GM19239 (cell line): ENCODE measurements at regions not wholly inside any gene's neighbourhood (a gene's known extent, or its start where the extent isn't known, plus 50 kb on each side); places are given as distances from the start of the nearest gene placed in this dataset.

Experiments used
- DNase-seq: peaks from one replicate; pipeline ENCODE4 v3.0.0; 2011; ENCODE audit warnings: low spot score; ENCODE audit not compliant: insufficient read length
- FAIRE-seq: peaks from 2 replicates; lab custom pipeline; 2011; peaks lifted over from hg19 to GRCh38; lab: Jason Lieb, UNC

DNA sequence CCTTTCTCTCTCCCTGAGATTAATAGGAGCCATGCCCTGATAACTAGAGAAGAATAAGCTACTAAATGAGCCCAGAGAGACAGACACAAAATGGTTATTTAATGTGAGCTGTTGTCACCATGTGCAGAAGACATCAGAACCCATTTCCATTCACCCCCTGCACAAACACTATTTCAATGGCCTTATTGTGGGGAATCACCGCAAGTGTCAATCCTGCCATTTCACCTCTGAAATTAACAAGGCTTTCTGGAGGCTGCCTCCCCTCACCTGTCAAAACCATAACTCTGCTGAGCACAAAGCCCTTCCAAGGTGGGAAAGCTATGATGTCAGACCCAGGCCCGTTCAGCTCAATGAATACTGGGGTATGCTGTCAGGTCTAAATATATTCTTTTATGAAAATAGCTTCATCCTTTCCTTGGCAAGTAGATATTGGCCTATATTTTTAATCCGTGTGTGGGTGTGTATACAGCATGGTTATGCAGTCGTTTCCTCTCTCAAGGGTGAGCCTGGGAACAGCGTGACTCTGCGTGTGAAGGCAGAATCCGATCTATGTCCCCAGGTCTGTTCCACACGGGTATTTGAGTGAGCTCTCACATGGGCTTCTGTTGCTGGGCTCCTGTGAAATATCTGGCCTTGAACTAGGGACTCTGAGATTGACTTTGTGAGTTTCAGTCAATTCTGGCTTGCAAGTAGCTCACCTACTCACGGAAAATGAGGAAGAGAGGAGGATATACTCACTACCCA, 266.3 kb downstream of the FBXW7 start:
- FAIRE-seq (no peak), DNase-seq (no peak)

DNA sequence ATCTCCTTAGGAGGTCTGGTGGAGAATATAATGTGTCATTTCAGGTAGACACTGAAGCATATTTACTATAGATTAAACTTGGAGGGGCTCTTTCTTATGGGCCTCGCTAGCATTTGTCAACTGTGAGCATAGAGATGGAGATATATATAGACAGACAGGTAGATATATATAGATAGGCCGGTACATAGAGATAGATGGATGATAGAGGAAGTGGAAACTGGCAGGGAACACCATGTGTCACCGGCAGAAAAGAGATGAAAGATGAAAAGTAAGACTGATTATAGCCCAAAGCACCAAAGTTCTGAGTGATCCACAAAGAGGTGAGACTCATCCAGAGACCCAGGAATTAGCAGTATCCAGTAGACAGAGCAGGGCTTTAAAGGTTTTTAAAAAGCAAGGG, 268.1 kb downstream of the FBXW7 start:
- DNase-seq (no peak), FAIRE-seq (peak; percentile 66)

DNA sequence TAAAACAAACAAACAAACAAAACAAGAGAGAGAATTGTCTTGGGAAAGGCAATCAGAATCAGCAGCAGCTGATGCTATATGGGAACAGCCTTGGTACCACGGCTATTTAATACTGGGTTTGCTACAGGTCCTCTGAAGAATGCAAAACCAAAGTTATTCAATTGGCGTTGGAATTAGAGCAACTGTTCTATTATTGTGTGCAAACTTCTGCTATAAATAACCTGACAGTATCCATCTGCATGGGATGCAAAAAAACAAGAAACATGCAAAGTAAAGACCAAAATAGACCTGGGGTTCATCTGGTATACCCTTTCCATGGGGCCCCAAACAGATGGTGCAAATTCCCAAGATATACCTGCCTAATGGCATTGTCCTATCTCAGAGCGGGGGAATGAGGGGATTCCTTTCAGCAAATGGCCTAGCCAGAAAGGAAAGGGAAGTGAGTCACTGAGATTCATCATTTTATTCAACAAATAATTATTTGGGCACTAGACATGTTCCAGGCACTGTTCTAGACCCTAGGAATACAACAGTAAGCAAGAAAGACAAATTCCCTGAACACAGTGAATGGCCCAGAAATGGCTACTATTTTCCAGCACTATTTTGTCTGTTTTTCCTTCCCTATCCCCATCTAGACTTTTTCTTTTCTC, 268.9 kb downstream of the FBXW7 start:
- FAIRE-seq (peak; percentile 26), DNase-seq (no peak)

- no peak for DNase-seq
These were observed 270.7 kb downstream of the FBXW7 start for GRCh38 chr4:152265149-152265621.

GRCh38 chr4:152264106-152264505, 271.8 kb downstream of the FBXW7 start:
- FAIRE-seq (no peak), DNase-seq (no peak)

More at GRCh38 chr4:152265149-152265621, 270.7 kb downstream of the FBXW7 start:
- FAIRE-seq = no peak

DNA sequence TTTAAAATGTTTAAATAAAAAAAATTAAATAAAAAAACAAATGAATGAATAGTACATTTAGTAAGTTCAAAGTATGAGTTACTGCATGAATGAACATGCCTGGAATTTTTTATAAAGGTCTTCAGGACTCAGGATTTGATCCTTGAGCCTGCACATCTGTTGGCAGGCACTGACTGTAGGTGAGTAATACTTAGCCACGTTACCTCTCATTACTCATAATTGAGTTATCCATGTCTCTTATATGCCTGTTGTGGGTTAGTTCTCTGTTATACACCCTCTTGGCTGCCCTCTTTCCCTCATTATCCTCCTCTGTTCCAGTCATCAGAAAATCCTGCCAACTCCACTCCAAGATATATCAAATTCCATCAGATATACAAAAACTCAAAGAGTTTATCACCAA, 276.0 kb downstream of the FBXW7 start:
- DNase-seq (no peak), FAIRE-seq (no peak)

DNA sequence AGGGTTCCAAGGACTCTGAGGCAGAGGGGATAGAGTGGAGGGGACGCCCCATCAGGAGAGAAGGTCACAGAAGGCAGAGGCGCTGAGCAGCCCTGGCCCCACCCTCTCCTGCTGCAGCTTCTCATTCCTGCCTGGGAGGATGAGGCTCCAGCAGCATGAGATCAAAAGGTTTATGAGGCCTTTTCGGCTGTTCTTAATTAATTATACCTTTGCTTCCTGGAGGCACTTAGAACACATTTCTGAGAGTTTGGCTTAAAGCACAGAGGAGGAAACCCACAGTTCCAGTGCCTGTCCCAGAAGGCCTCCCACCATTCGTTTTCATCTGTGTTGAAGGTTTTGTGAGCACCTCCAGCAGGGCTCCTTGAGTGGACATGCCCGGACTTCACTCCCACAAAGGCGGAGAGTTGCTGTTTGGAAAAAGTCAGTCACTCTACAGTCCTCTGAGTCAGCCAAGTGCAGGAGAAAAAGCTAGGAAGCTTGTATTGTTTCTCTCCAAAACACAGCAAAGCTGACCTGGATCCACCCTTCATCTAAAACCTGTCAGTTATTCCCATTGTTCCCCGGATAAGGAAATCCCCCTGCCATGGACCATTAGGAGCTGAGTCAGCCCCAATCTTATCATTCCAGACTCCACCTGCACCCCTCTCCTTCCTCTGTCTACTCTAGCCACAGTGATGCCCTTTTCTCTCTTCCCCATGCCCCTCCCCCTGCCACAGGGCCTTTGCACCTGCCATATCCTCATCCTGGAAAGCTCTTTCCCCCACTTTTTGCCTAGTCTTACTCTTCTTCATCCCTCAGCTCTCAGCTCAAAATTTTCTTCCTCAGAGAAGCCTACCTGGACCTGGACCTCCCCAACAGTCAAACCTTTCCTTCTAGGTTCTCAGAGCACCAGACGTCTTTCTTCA, 276.8 kb downstream of the FBXW7 start:
- peak; percentile 75 for FAIRE-seq
- DNase-seq = no peak

DNA sequence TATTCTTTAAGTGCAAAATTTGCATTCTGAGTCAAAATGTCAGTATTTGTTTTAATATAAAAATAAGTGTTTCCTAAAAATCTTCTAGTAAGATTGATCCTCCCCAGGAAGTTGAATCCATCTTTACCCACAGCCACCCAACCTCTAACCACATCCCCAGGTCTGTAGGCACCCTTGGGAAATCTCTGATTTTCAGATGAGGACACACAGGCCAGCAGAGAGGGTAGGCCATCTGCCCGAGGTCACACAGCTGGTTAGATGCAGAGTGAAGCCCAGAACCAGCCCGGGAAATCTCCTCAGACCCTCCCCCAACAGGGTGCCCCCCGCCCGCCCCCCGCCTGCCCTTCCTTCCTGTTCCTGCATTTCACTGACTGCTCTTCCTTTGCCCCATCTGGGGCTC, 277.5 kb downstream of the FBXW7 start:
- FAIRE-seq = no peak
- DNase-seq = no peak

DNA sequence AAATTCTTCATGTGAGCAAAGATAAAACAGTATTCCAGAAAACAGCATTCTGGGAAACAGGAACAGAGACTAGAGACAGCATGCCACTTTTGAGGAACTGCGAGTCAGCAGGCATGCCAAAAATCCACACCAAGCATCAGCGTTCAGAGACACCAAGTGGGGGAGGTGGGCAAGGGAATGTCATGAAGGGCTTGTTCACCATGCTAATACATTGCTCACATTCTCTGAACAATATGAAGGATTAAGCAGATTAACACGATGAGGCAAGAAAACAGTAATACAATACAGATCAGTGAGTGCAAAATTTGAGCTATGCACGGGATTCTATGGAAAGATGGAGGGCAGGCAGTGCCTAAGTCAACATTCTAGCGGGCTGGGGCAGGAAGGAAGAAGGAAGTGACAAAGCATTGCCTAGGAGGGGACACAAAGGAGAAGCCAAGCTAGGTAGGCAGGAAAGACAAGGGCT, 278.3 kb downstream of the FBXW7 start:
- DNase-seq (no peak), FAIRE-seq (no peak)

- no peak for DNase-seq
- peak; percentile 74 for FAIRE-seq
These were observed 278.9 kb downstream of the FBXW7 start for GRCh38 chr4:152256996-152257395.

- DNase-seq = peak; percentile 49
These were observed 280.5 kb downstream of the FBXW7 start for GRCh38 chr4:152255437-152255836.

GRCh38 chr4:152248347-152248746, 287.5 kb downstream of the FBXW7 start:
- FAIRE-seq (no peak), DNase-seq (no peak)

More at GRCh38 chr4:152255437-152255836, 280.5 kb downstream of the FBXW7 start:
- FAIRE-seq = peak; percentile 75

- FAIRE-seq (no peak), DNase-seq (no peak)
These were observed 288.5 kb downstream of the FBXW7 start for GRCh38 chr4:152247271-152247975.

GRCh38 chr4:152246659-152247058, 289.2 kb downstream of the FBXW7 start:
- DNase-seq = no peak
- FAIRE-seq = no peak

DNA sequence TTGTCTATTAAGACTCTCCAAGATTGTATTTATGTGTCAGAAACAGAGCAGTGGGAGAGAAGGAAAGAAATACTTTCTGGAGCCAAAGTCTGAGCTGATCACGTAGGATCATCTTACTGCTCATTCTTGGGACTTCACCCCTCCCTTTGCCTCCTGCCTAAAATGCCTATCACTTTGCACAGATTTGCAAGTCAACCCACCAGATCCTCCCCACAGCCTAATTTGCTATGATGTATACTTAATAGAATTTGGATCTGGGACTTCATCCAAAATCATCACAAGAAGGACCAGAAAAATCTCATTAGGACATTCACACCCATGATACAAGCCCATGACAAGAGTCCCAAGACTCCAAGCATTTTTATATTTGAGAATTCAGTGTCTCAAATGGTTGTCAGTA, 290.2 kb downstream of the FBXW7 start:
- FAIRE-seq (no peak), DNase-seq (no peak)

- FAIRE-seq (no peak), DNase-seq (no peak)
These were observed 291.2 kb downstream of the FBXW7 start for GRCh38 chr4:152244659-152245058.

DNA sequence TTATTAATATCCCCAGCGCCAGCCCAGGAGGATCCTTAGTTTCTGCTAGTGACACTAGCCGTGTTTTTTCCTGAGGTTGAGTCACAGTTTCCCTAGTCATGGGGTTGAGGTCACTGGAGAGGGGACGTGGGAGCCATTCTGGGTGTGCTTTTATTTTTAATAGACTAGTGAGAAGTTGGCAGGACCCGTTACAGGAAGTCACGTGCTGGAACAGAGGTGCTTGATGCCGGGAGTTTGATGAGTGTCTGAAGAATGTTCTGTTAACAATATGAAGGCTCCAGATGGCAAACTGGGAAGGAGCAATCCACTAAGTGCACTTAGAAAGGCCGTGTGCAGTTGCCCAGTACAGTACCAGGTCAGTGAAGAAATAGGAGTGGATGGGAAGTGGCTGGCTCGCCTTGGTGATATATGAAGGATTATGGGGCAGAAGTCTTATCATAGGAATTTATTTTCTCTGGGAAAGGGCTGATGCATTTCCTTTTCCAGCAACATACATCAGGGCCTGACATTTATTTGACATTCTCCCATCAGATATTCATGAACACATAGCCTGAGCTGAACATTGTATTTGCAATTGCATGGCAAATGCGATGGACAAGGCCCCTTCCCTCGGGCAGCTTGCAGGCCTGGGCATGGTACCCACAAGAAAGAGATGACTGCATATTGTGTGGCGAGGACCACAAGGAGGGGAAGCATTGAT, 291.8 kb downstream of the FBXW7 start:
- DNase-seq = no peak
- FAIRE-seq = no peak

- DNase-seq (no peak), FAIRE-seq (no peak)
These were observed 292.7 kb downstream of the FBXW7 start for GRCh38 chr4:152243206-152243605.

DNA sequence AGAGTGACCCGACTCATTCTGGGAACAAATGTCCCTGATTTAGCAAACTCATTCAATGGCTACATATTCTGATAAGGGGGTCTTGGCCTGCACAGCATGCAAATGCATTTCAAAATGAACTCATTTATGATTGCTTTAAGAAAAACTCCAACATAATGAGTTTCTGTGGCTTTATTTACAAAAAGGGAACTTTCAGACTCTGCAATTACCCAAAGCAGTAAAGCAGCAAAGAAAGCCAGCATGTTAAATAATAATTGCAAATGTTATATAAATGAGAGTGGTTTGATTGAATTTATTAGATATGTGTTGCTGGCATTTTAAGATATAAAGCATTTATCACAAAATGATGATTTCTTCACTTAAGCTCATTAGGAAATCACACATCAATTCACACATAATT, 295.7 kb downstream of the FBXW7 start:
- DNase-seq (no peak), FAIRE-seq (no peak)
